ENCODE measurements at regions not wholly inside any gene's neighbourhood (a gene's known extent, or its start where the extent isn't known, plus 50 kb on each side); places are given as distances from the start of the nearest gene placed in this dataset.

DNA sequence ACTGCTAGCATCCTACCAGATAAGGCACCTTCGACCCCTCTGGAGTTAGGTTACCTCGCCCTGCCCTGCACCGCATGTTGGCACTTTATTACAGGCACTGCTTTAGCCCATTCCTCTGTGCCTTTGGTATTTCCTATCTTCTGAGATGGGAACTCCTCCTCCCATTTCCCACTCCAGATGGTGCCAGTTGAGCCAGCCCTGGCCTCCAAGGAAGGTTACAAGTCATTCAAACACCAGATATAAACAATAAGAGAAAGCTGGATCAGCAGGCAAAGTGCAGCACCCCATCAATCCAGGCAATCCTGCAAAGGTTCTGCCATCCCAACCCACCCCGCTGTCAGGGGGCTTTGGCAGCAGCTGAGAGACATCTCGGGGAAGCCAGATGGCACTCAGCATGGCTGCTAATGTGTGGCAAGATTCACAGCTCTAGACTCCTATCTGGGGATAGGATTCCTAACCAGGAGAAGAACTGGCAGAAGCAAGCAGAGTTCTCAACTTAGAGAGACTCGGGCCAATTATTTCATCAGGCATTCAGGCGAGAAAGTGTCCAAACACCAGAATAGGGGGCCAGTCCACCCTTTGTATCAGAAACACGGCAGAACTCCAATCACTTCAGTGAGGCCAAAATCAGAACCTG, 113.0 kb downstream of the COPRS start:
- H3K4me3 Mint-ChIP-seq, result no peak overlapping the region
- whole genome bisulfite sequencing (ENCODE audit: insufficient coverage), result 97% methylated on average over 8 of the region's 8 CpGs
- Histone ChIP-seq H3K36me3 (replicated peaks in 1 of 2; ENCODE audit: control extremely low read depth in 1 of 2, control insufficient read depth in 1 of 2, extremely low read depth in 1 of 2, insufficient read depth in 2 of 2, low read length in 1 of 2) (no peaks in the 10 kb centered on the region), H3K4me2 (replicated peaks; ENCODE audit: low read depth, low read length, poor library complexity, severe bottlenecking) (no peak overlapping the region), H3K27me3 (replicated peaks in 1 of 4; ENCODE audit: control extremely low read depth in 1 of 4, control insufficient read depth in 3 of 4, insufficient read depth in 4 of 4, low read length in 3 of 4) (peaks cover 0 to 5% (median 0%) of the 10 kb centered on the region in 4 experiments), H3K27ac (ENCODE audit: low read length in 2 of 2) (no peak overlapping the region), H3K4me3 (ENCODE audit: control extremely low read depth in 1 of 5, extremely low read depth in 1 of 5, insufficient read depth in 1 of 5, low read depth in 2 of 5, low read length in 4 of 5) (no peak overlapping the region), H4K20me1 (ENCODE audit: control insufficient read depth, insufficient read depth, low read length, poor library complexity, severe bottlenecking) (no peaks in the 10 kb centered on the region), H3K9ac (ENCODE audit: low read length) (no peak overlapping the region), H2AFZ (ENCODE audit: insufficient read depth, low read depth, low read length, poor library complexity, severe bottlenecking) (no peak overlapping the region), H3K4me1 (ENCODE audit: control insufficient read depth in 2 of 2, insufficient read depth in 2 of 2, low read length in 2 of 2) (no peaks in the 10 kb centered on the region), H3K79me2 (ENCODE audit: control insufficient read depth, insufficient read depth, low read length) (no peaks in the 10 kb centered on the region), H3K9me3 (ENCODE audit: control extremely low read depth in 1 of 3, control insufficient read depth in 2 of 3, insufficient read depth in 1 of 3, low read length in 2 of 3) (no peaks in the 10 kb centered on the region)
- no peak for TF ChIP-seq EZH2 (IDR thresholded peaks at IDR 0.05; ENCODE audit: borderline replicate concordance, insufficient read depth, low read depth, low read length, poor library complexity, severe bottlenecking)
- TF ChIP-seq, protein P1, sequence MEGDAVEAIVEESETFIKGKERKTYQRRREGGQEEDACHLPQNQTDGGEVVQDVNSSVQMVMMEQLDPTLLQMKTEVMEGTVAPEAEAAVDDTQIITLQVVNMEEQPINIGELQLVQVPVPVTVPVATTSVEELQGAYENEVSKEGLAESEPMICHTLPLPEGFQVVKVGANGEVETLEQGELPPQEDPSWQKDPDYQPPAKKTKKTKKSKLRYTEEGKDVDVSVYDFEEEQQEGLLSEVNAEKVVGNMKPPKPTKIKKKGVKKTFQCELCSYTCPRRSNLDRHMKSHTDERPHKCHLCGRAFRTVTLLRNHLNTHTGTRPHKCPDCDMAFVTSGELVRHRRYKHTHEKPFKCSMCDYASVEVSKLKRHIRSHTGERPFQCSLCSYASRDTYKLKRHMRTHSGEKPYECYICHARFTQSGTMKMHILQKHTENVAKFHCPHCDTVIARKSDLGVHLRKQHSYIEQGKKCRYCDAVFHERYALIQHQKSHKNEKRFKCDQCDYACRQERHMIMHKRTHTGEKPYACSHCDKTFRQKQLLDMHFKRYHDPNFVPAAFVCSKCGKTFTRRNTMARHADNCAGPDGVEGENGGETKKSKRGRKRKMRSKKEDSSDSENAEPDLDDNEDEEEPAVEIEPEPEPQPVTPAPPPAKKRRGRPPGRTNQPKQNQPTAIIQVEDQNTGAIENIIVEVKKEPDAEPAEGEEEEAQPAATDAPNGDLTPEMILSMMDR (IDR thresholded peaks at IDR 0.05), result no peak
- ATAC-seq (ENCODE audit: low read depth) (no peak), DNase-seq (no peak)
- peaks cover 35% of the 10 kb centered on the region for H3K27me3 Mint-ChIP-seq
- no peak overlapping the region for H3K27ac Mint-ChIP-seq
- intact Hi-C loops (cut with micrococcal nuclease), result no loop called here
- no peaks in the 10 kb centered on the region for H3K9me3 Mint-ChIP-seq (ENCODE audit: insufficient read depth)
- POLR2A ChIA-PET, result no interaction called here
- CTCF ChIA-PET, result no interaction called here
- H3K4me1 Mint-ChIP-seq, result peaks cover 2% of the 10 kb centered on the region

DNA sequence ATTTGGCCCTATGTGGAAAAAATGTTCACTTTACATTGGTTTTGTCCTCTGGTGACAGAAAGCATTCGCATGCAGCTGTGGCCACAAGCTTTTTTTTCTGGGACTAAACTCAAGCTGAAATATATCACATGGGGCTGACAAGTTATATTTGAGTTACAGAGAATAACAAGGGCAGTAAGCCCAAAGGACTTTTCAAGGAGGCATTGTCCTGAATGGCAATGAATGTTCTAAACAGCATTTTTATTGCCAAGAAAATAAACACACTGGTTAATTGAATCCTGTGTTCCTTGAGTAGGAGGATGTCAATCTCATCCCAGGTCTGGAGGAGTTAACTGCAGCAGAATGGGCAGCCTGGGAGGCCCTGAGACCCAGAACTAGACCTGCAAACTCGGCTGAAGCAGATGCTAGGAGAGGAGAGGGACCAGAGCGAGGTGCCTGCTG, 114.5 kb downstream of the COPRS start:
- H3K27me3 ChIP-seq (replicated peaks in 1 of 4; ENCODE audit: control extremely low read depth in 1 of 4, control insufficient read depth in 3 of 4, insufficient read depth in 4 of 4, low read length in 3 of 4), result peaks cover 0 to 5% (median 0%) of the 10 kb centered on the region in 4 experiments
- 44% methylated on average over 2 of the region's 3 CpGs for WGBS (ENCODE audit: insufficient coverage)
- no peak for DNase-seq
- no peak overlapping the region for H3K4me2 ChIP-seq (replicated peaks; ENCODE audit: low read depth, low read length, poor library complexity, severe bottlenecking)
- H3K4me1 Mint-ChIP-seq, result peaks cover 2% of the 10 kb centered on the region
- H3K4me3 Mint-ChIP-seq, result no peak overlapping the region
- no peaks in the 10 kb centered on the region for H3K79me2 ChIP-seq (ENCODE audit: control insufficient read depth, insufficient read depth, low read length)
- no peaks in the 10 kb centered on the region for H3K9me3 ChIP-seq (ENCODE audit: control extremely low read depth in 1 of 3, control insufficient read depth in 2 of 3, insufficient read depth in 1 of 3, low read length in 2 of 3)
- peaks cover 35% of the 10 kb centered on the region for H3K27me3 Mint-ChIP-seq
- no peak overlapping the region for H2AFZ ChIP-seq (ENCODE audit: insufficient read depth, low read depth, low read length, poor library complexity, severe bottlenecking)
- no peak overlapping the region for H3K9ac ChIP-seq (ENCODE audit: low read length)
- no peaks in the 10 kb centered on the region for H3K36me3 ChIP-seq (replicated peaks in 1 of 2; ENCODE audit: control extremely low read depth in 1 of 2, control insufficient read depth in 1 of 2, extremely low read depth in 1 of 2, insufficient read depth in 2 of 2, low read length in 1 of 2)
- POLR2A ChIA-PET, result no interaction called here
- no peaks in the 10 kb centered on the region for H4K20me1 ChIP-seq (ENCODE audit: control insufficient read depth, insufficient read depth, low read length, poor library complexity, severe bottlenecking)
- no peak overlapping the region for H3K27ac ChIP-seq (ENCODE audit: low read length in 2 of 2)
- ATAC-seq (ENCODE audit: low read depth), result no peak
- no peaks in the 10 kb centered on the region for H3K9me3 Mint-ChIP-seq (ENCODE audit: insufficient read depth)
- H3K4me1 ChIP-seq (ENCODE audit: control insufficient read depth in 2 of 2, insufficient read depth in 2 of 2, low read length in 2 of 2), result no peaks in the 10 kb centered on the region
- intact Hi-C loops (cut with micrococcal nuclease), result no loop called here
- CTCF ChIA-PET, result no interaction called here
- no peak overlapping the region for H3K4me3 ChIP-seq (ENCODE audit: control extremely low read depth in 1 of 5, extremely low read depth in 1 of 5, insufficient read depth in 1 of 5, low read depth in 2 of 5, low read length in 4 of 5)
- H3K27ac Mint-ChIP-seq, result no peak overlapping the region
- TF ChIP-seq EZH2 (IDR thresholded peaks at IDR 0.05; ENCODE audit: borderline replicate concordance, insufficient read depth, low read depth, low read length, poor library complexity, severe bottlenecking), result no peak
- TF ChIP-seq, protein P1 (IDR thresholded peaks at IDR 0.05), result no peak
